AG09309 (cell line): ENCODE measurements at regions not wholly inside any gene's neighbourhood (a gene's known extent, or its start where the extent isn't known, plus 50 kb on each side); places are given as distances from the start of the nearest gene placed in this dataset.
"Not testable (repeated sequence)": the region's sequence is repeated elsewhere in the genome, so short reads cannot be mapped to it uniquely, and the experiment has no call there.

Experiments
- DNase-seq: peaks from one replicate; pipeline ENCODE4 v3.0.0-alpha.2; 2010; ENCODE audit warnings: low read depth
- H3K4me3 ChIP-seq: 2 replicates; pipeline ENCODE4 v1.5.1; 2011; ENCODE audit warnings: mild to moderate bottlenecking, low read depth, low read length, moderate library complexity; ENCODE audit not compliant: control insufficient read depth
- CTCF ChIP-seq: IDR thresholded peaks from 2 replicates; pipeline ENCODE4 v1.5.1; 2011; ENCODE audit warnings: mild to moderate bottlenecking, low read depth, low read length, inconsistent platforms; ENCODE audit not compliant: insufficient read depth, control insufficient read depth; ENCODE audit errors: missing control alignments

GRCh38 chr6:140500849-140501248 is 1126.4 kb upstream of the CITED2 start:
- DNase-seq: no peak
- no peak overlapping the region for H3K4me3 ChIP-seq
- TF ChIP-seq CTCF: no peak

GRCh38 chr6:140499607-140500006 is 1125.2 kb upstream of the CITED2 start:
- TF ChIP-seq CTCF: no peak
- no peak overlapping the region for H3K4me3 ChIP-seq
- DNase-seq: no peak

- no peak overlapping the region for H3K4me3 ChIP-seq
- no peak for DNase-seq
- TF ChIP-seq CTCF: no peak
These were observed 1120.1 kb upstream of the CITED2 start for GRCh38 chr6:140494321-140495108.

GRCh38 chr6:140493470-140493869 is 1119.0 kb upstream of the CITED2 start:
- not testable (repeated sequence) for DNase-seq

GRCh38 chr6:140490081-140490480 is 1115.6 kb upstream of the CITED2 start:
- TF ChIP-seq CTCF: no peak
- H3K4me3 ChIP-seq: no peak overlapping the region
- DNase-seq: no peak

More at GRCh38 chr6:140493470-140493869, 1119.0 kb upstream of the CITED2 start:
- not testable (repeated sequence) for H3K4me3 ChIP-seq

GRCh38 chr6:140487586-140487985 is 1113.1 kb upstream of the CITED2 start:
- no peak for TF ChIP-seq CTCF
- no peak overlapping the region for H3K4me3 ChIP-seq

GRCh38 chr6:140486450-140487361 is 1112.3 kb upstream of the CITED2 start:
- DNase-seq: no peak
- no peak overlapping the region for H3K4me3 ChIP-seq
- no peak for TF ChIP-seq CTCF

More at GRCh38 chr6:140487586-140487985, 1113.1 kb upstream of the CITED2 start:
- no peak for DNase-seq
